ENCODE measurements at regions not wholly inside any gene's neighbourhood (a gene's known extent, or its start where the extent isn't known, plus 50 kb on each side); places are given as distances from the start of the nearest gene placed in this dataset.

- Histone ChIP-seq H3K36me3 (ENCODE audit: insufficient read depth) (no peaks in the 10 kb centered on the region), H3K4me2 (no peak overlapping the region), H3K79me2 (replicated peaks; ENCODE audit: insufficient read depth) (no peaks in the 10 kb centered on the region), H3F3A (replicated peaks; ENCODE audit: low read depth) (no peaks in the 10 kb centered on the region), H3K4me3 (no peak overlapping the region), H4K20me1 (replicated peaks; ENCODE audit: insufficient read depth) (no peaks in the 10 kb centered on the region), H3K9me2 (ENCODE audit: insufficient read depth) (no peaks in the 10 kb centered on the region), H3K4me1 (ENCODE audit: insufficient read depth) (no peaks in the 10 kb centered on the region), H3K27ac (ENCODE audit: low read depth) (no peak overlapping the region), H3K27me3 (ENCODE audit: insufficient read depth) (no peaks in the 10 kb centered on the region), H2AFZ (no peak overlapping the region)
- no peak overlapping the region for H3K27ac Mint-ChIP-seq
- ATAC-seq = no peak
- peaks cover 9% of the 10 kb centered on the region; the same call in 1 of the 3 replicates for H3K36me3 Mint-ChIP-seq (ENCODE audit: low read depth)
- peaks cover 23% of the 10 kb centered on the region for H3K9me3 Mint-ChIP-seq
- H3K4me1 Mint-ChIP-seq = no peaks in the 10 kb centered on the region
- TF ChIP-seq NANOG (IDR thresholded peaks at IDR 0.05; ENCODE audit: borderline replicate concordance) (no peak), ETS1 (IDR thresholded peaks at IDR 0.05) (no peak), EZH2phosphoT487 (IDR thresholded peaks at IDR 0.05; ENCODE audit: unreplicated experiment) (no peak)
- peaks cover 5% of the 10 kb centered on the region for H3K27me3 Mint-ChIP-seq (ENCODE audit: insufficient read depth, low read depth, poor library complexity)
- DNase-seq (ENCODE audit: low spot score) = no peak
- H3K4me3 Mint-ChIP-seq = no peak overlapping the region
Measured at GRCh38 chr6:169890901-169891300, 139.5 kb downstream of the ERMARD start.

DNA sequence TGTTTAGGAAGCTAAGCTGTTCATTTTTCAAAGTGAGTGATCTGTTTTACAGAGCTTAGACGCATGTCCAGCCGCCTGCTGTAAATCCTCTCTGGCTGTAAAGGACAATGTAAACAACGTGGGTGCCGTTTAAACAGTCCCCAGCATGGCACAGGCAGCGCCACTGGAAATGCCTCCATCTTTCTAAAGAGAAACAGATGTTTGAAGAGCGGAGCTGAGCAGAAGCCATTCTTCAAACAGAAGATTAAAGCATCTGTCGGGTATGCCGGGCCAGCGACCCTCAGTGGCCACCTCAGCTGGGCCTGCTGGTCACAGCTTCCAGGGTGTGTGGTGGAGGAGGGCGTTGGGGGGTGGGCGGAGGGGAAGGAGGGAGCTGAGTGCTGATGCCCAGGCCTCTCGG lies 138.6 kb downstream of the ERMARD start:
- H3K9me3 Mint-ChIP-seq = peaks cover 21% of the 10 kb centered on the region
- Histone ChIP-seq H3F3A (replicated peaks; ENCODE audit: low read depth) (no peaks in the 10 kb centered on the region), H2AFZ (no peak overlapping the region), H3K27ac (ENCODE audit: low read depth) (no peak overlapping the region), H3K4me3 (no peak overlapping the region), H3K36me3 (ENCODE audit: insufficient read depth) (no peaks in the 10 kb centered on the region), H3K9me2 (ENCODE audit: insufficient read depth) (no peaks in the 10 kb centered on the region), H3K27me3 (ENCODE audit: insufficient read depth) (no peaks in the 10 kb centered on the region), H4K20me1 (replicated peaks; ENCODE audit: insufficient read depth) (no peaks in the 10 kb centered on the region), H3K79me2 (replicated peaks; ENCODE audit: insufficient read depth) (no peaks in the 10 kb centered on the region), H3K4me1 (ENCODE audit: insufficient read depth) (no peaks in the 10 kb centered on the region), H3K4me2 (no peak overlapping the region)
- no peak overlapping the region for H3K27ac Mint-ChIP-seq
- DNase-seq (ENCODE audit: low spot score) = no peak
- no peaks in the 10 kb centered on the region for H3K4me1 Mint-ChIP-seq
- H3K36me3 Mint-ChIP-seq (ENCODE audit: low read depth) = peaks cover 9% of the 10 kb centered on the region; the same call in 1 of the 3 replicates
- H3K27me3 Mint-ChIP-seq (ENCODE audit: insufficient read depth, low read depth, poor library complexity) = peaks cover 5% of the 10 kb centered on the region
- no peak for ATAC-seq
- H3K4me3 Mint-ChIP-seq = no peak overlapping the region
- TF ChIP-seq ETS1 (IDR thresholded peaks at IDR 0.05) = no peak
- TF ChIP-seq, protein P1, sequence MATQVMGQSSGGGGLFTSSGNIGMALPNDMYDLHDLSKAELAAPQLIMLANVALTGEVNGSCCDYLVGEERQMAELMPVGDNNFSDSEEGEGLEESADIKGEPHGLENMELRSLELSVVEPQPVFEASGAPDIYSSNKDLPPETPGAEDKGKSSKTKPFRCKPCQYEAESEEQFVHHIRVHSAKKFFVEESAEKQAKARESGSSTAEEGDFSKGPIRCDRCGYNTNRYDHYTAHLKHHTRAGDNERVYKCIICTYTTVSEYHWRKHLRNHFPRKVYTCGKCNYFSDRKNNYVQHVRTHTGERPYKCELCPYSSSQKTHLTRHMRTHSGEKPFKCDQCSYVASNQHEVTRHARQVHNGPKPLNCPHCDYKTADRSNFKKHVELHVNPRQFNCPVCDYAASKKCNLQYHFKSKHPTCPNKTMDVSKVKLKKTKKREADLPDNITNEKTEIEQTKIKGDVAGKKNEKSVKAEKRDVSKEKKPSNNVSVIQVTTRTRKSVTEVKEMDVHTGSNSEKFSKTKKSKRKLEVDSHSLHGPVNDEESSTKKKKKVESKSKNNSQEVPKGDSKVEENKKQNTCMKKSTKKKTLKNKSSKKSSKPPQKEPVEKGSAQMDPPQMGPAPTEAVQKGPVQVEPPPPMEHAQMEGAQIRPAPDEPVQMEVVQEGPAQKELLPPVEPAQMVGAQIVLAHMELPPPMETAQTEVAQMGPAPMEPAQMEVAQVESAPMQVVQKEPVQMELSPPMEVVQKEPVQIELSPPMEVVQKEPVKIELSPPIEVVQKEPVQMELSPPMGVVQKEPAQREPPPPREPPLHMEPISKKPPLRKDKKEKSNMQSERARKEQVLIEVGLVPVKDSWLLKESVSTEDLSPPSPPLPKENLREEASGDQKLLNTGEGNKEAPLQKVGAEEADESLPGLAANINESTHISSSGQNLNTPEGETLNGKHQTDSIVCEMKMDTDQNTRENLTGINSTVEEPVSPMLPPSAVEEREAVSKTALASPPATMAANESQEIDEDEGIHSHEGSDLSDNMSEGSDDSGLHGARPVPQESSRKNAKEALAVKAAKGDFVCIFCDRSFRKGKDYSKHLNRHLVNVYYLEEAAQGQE (IDR thresholded peaks at IDR 0.05; ENCODE audit: unreplicated experiment) = no peak
- TF ChIP-seq ZNF462 (CRISPR knock-in tag; IDR thresholded peaks at IDR 0.05) = no peak
- TF ChIP-seq EZH2phosphoT487 (IDR thresholded peaks at IDR 0.05; ENCODE audit: unreplicated experiment) = no peak
- TF ChIP-seq CREB1 (CRISPR knock-in tag; IDR thresholded peaks at IDR 0.05; ENCODE audit: low read depth) = no peak
- TF ChIP-seq ZNF331 (CRISPR knock-in tag; IDR thresholded peaks at IDR 0.05; ENCODE audit: low read depth) = no peak

All from GM23338 (cell line).